Fibroblast of lung (primary cell): ENCODE measurements at regions not wholly inside any gene's neighbourhood (a gene's known extent, or its start where the extent isn't known, plus 50 kb on each side); places are given as distances from the start of the nearest gene placed in this dataset.

Experiments used
- DNase-seq, 2 donors: peaks; one replicate each; pipeline versions ENCODE4 v3.0.0 to v3.0.0-alpha.2; 2010; ENCODE audit warnings: low read depth in 2 of 2
- H2AFZ ChIP-seq: 2 replicates; pipeline ENCODE4 v1.5.1; 2012; ENCODE audit warnings: low read length, control low read depth, inconsistent platforms
- H3K27ac ChIP-seq: 2 replicates; pipeline ENCODE4 v1.5.1; 2011; ENCODE audit warnings: low read length, control low read depth; ENCODE audit not compliant: insufficient read depth
- H3K27me3 ChIP-seq: 2 replicates; pipeline ENCODE4 v1.5.1; 2011; ENCODE audit warnings: mild to moderate bottlenecking, low read length; ENCODE audit not compliant: control insufficient read depth, insufficient read depth
- H3K36me3 ChIP-seq: 2 replicates; pipeline ENCODE4 v1.5.1; 2011; ENCODE audit warnings: low read length; ENCODE audit not compliant: control insufficient read depth, insufficient read depth
- H3K4me1 ChIP-seq: 2 replicates; pipeline ENCODE4 v1.5.1; 2011; ENCODE audit warnings: low read length; ENCODE audit not compliant: control insufficient read depth, insufficient read depth; ENCODE audit errors: extremely low read depth
- H3K4me2 ChIP-seq: 2 replicates; pipeline ENCODE4 v1.5.1; 2011; ENCODE audit warnings: low read length, control low read depth; ENCODE audit not compliant: insufficient read depth; ENCODE audit errors: extremely low read depth
- H3K4me3 ChIP-seq, 4 experiments: fragments of 200-600 bp in 1 of 4; sonication (generic) in 1 of 4; replicated peaks in 1 of 4; 2 replicates each; pipeline ENCODE4 v1.5.1; 2011 to 2016; ENCODE audit warnings: low read length in 4 of 4, low read depth in 3 of 4, mild to moderate bottlenecking in 3 of 4, control low read depth in 2 of 4, inconsistent platforms in 1 of 4, mixed read lengths in 1 of 4; ENCODE audit not compliant: insufficient read depth in 1 of 4; ENCODE audit errors: control extremely low read depth in 1 of 4
- H3K79me2 ChIP-seq: 2 replicates; pipeline ENCODE4 v1.5.1; 2012; ENCODE audit warnings: mild to moderate bottlenecking, low read length, inconsistent platforms; ENCODE audit not compliant: control insufficient read depth, insufficient read depth
- H3K9ac ChIP-seq: 2 replicates; pipeline ENCODE4 v1.5.1; 2011; ENCODE audit warnings: mild to moderate bottlenecking, low read length, control low read depth; ENCODE audit not compliant: insufficient read depth
- H3K9me3 ChIP-seq: 2 replicates; pipeline ENCODE4 v1.5.1; 2012; ENCODE audit warnings: low read depth, low read length; ENCODE audit not compliant: control insufficient read depth, insufficient read depth
- H4K20me1 ChIP-seq: 2 replicates; pipeline ENCODE4 v1.5.1; 2011; ENCODE audit warnings: low read length; ENCODE audit not compliant: control insufficient read depth, insufficient read depth; ENCODE audit errors: extremely low read depth
- CTCF ChIP-seq, 2 donors: IDR thresholded peaks in 1 of 2; conservative IDR thresholded peaks in 1 of 2; 1 replicate in 1 of 2; 2 replicates in 1 of 2; pipeline ENCODE4 v1.5.1; 2011 to 2012; ENCODE audit warnings: low read length in 2 of 2, control low read depth in 1 of 2, inconsistent platforms in 1 of 2, low read depth in 1 of 2, mild to moderate bottlenecking in 1 of 2
- EZH2 ChIP-seq: IDR thresholded peaks from 2 replicates; pipeline ENCODE4 v1.5.1; 2012; ENCODE audit warnings: low read length, control low read depth, mild to moderate bottlenecking; ENCODE audit errors: missing control alignments

GRCh38 chr6:113127786-113128419 is 729.2 kb upstream of the MARCKS start:
- Histone ChIP-seq H2AFZ (no peak overlapping the region), H3K4me1 (no peaks in the 10 kb centered on the region), H3K4me2 (no peak overlapping the region), H4K20me1 (no peaks in the 10 kb centered on the region), H3K27ac (no peak overlapping the region), H3K4me3 (no peak overlapping the region), H3K9ac (no peak overlapping the region), H3K79me2 (no peaks in the 10 kb centered on the region), H3K9me3 (no peaks in the 10 kb centered on the region), H3K27me3 (no peaks in the 10 kb centered on the region), H3K36me3 (no peaks in the 10 kb centered on the region)
- no peak for DNase-seq
- TF ChIP-seq EZH2 (no peak), CTCF (conservative IDR thresholded peaks at IDR 0.05 in 1 of 2, IDR thresholded peaks at IDR 0.05 in 1 of 2; ENCODE audit: low read depth in 1 of 2, low read length in 2 of 2) (no peak)

- no peak overlapping the region for H3K4me2 ChIP-seq
- H3K27ac ChIP-seq = no peak overlapping the region
- no peak overlapping the region for H3K4me3 ChIP-seq
- no peaks in the 10 kb centered on the region for H3K4me1 ChIP-seq
- H3K9me3 ChIP-seq = no peaks in the 10 kb centered on the region
- H4K20me1 ChIP-seq = no peaks in the 10 kb centered on the region
- no peak overlapping the region for H3K9ac ChIP-seq
- H3K36me3 ChIP-seq = no peaks in the 10 kb centered on the region
- no peaks in the 10 kb centered on the region for H3K79me2 ChIP-seq
- TF ChIP-seq CTCF (conservative IDR thresholded peaks at IDR 0.05 in 1 of 2, IDR thresholded peaks at IDR 0.05 in 1 of 2; ENCODE audit: low read depth in 1 of 2, low read length in 2 of 2) (no peak), EZH2 (no peak)
- no peaks in the 10 kb centered on the region for H3K27me3 ChIP-seq
- DNase-seq = no peak
- H2AFZ ChIP-seq = no peak overlapping the region
Measured at GRCh38 chr6:113128661-113129060, 728.5 kb upstream of the MARCKS start.

DNA sequence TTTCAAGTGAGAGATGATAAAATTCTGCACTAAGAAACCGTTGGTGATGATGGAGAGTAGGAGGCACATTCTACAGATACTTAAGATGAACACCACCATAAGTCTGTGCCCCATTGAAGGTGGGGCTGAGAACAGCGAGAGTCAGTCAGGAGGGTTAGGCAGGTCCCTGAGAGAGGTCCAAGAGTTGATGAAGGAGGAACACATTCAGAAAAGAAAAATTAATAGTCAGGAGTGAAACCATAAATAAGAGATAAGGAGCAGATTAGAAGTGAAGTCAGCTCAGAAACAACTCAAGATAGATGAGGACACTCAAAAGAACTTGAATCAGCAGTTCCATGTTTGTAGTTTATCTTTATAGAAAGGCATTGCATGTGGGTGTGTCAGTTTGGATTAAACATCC is 727.2 kb upstream of the MARCKS start:
- H2AFZ ChIP-seq = no peak overlapping the region
- H3K36me3 ChIP-seq = no peaks in the 10 kb centered on the region
- H4K20me1 ChIP-seq = no peaks in the 10 kb centered on the region
- H3K9me3 ChIP-seq = no peaks in the 10 kb centered on the region
- no peaks in the 10 kb centered on the region for H3K79me2 ChIP-seq
- H3K4me3 ChIP-seq = no peak overlapping the region
- no peaks in the 10 kb centered on the region for H3K27me3 ChIP-seq
- H3K27ac ChIP-seq = no peak overlapping the region
- H3K9ac ChIP-seq = no peak overlapping the region
- TF ChIP-seq CTCF (conservative IDR thresholded peaks at IDR 0.05 in 1 of 2, IDR thresholded peaks at IDR 0.05 in 1 of 2; ENCODE audit: low read depth in 1 of 2, low read length in 2 of 2) = no peak
- TF ChIP-seq EZH2 = no peak
- DNase-seq = peak in 1 of 2 donors; percentile 20
- no peaks in the 10 kb centered on the region for H3K4me1 ChIP-seq
- H3K4me2 ChIP-seq = no peak overlapping the region
